HL-60 (cell line): ENCODE measurements at regions not wholly inside any gene's neighbourhood (a gene's known extent, or its start where the extent isn't known, plus 50 kb on each side); places are given as distances from the start of the nearest gene placed in this dataset.
"Not testable (repeated sequence)": the region's sequence is repeated elsewhere in the genome, so short reads cannot be mapped to it uniquely, and the experiment has no call there.

Experiments used
- DNase-seq, 2 experiments: peaks; one replicate each; pipeline ENCODE4 v3.0.0-alpha.2; 2010 to 2020; ENCODE audit warnings: low read depth in 1 of 2, low spot score in 1 of 2
- H3K27ac ChIP-seq: fragments of 250-450 bp; sonication (Bioruptor Pico); replicated peaks from 2 replicates; pipeline ENCODE4 v1.5.1; 2020; ENCODE audit warnings: mild to moderate bottlenecking, moderate library complexity
- H3K27me3 ChIP-seq: fragments of 250-450 bp; sonication (Bioruptor Pico); 2 replicates; pipeline ENCODE4 v1.5.1; 2021; ENCODE audit warnings: mild to moderate bottlenecking, moderate library complexity; ENCODE audit not compliant: insufficient read depth, poor library complexity, severe bottlenecking
- H3K4me3 ChIP-seq: replicated peaks from 2 replicates; pipeline ENCODE4 v1.5.1; 2011; ENCODE audit warnings: mild to moderate bottlenecking, control low read depth, low read length; ENCODE audit not compliant: insufficient read depth
- CTCF ChIP-seq: IDR thresholded peaks from one replicate; pipeline ENCODE4 v1.5.1; 2011; ENCODE audit warnings: low read length, control low read depth, inconsistent platforms; ENCODE audit not compliant: insufficient read depth
- GABPA ChIP-seq: IDR thresholded peaks from 2 replicates; pipeline ENCODE4 v1.6.1; 2012; ENCODE audit warnings: low read depth
- POLR2AphosphoS5 ChIP-seq: IDR thresholded peaks from 2 replicates; pipeline ENCODE4 v1.6.1; 2012; ENCODE audit warnings: low read depth
- REST ChIP-seq: IDR thresholded peaks from 2 replicates; pipeline ENCODE4 v1.6.1; 2012; ENCODE audit warnings: low read depth; ENCODE audit not compliant: insufficient replicate concordance
- SPI1 ChIP-seq: IDR thresholded peaks from 2 replicates; pipeline ENCODE4 v1.6.1; 2012; ENCODE audit warnings: low read depth, mild to moderate bottlenecking, borderline replicate concordance

- Histone ChIP-seq H3K27me3 (no peaks in the 10 kb centered on the region), H3K27ac (no peak overlapping the region), H3K4me3 (no peak overlapping the region)
- DNase-seq = no peak
- no peak for TF ChIP-seq REST
- no peak for TF ChIP-seq SPI1
Measured at GRCh38 chr4:58303456-58303855, 1193.3 kb upstream of the IGFBP7 start.

- no peak for TF ChIP-seq POLR2AphosphoS5
- TF ChIP-seq SPI1 = no peak
- no peak for TF ChIP-seq CTCF
- TF ChIP-seq REST = no peak
- no peak for TF ChIP-seq GABPA
- Histone ChIP-seq H3K27ac (no peak overlapping the region), H3K4me3 (no peak overlapping the region), H3K27me3 (no peaks in the 10 kb centered on the region)
- no peak for DNase-seq
Measured at GRCh38 chr4:58301376-58301999, 1191.3 kb upstream of the IGFBP7 start.

GRCh38 chr4:58286335-58286734, 1176.2 kb upstream of the IGFBP7 start:
- H3K27me3 ChIP-seq = no peaks in the 10 kb centered on the region
- no peak overlapping the region for H3K27ac ChIP-seq
- no peak for TF ChIP-seq CTCF
- no peak for TF ChIP-seq POLR2AphosphoS5
- no peak for TF ChIP-seq GABPA
- TF ChIP-seq SPI1 = no peak
- no peak for TF ChIP-seq REST
- no peak overlapping the region for H3K4me3 ChIP-seq
- DNase-seq = no peak

DNA sequence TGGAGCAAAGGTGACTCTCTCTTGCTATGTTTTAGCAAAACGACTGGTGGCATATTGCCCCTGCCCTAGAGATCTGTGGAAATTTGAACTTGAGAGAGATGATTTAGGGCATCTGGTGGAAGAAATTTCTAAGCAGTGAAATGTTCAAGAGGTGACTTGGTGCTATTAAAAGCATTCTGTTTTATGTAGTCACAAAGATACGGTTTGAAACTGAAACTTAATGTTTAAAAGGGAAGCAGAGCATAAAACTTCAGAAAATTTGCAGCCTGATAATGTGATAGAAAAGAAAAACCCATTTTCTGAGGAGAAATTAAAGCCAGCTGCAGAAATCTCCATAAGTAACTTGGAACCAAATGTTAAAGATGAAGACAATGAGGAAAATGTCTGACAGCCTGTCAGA, 1170.7 kb upstream of the IGFBP7 start:
- not testable (repeated sequence) for H3K4me3 ChIP-seq, H3K27me3 ChIP-seq, H3K27ac ChIP-seq, DNase-seq
